GM21717 (cell line): ENCODE measurements at regions not wholly inside any gene's neighbourhood (a gene's known extent, or its start where the extent isn't known, plus 50 kb on each side); places are given as distances from the start of the nearest gene placed in this dataset.

Experiments used
- ATAC-seq: cut with Tn5 transposase; IDR thresholded peaks from one replicate; pipeline ENCODE4 v1.9.1; 2021; ENCODE audit warnings: mild to moderate bottlenecking, moderate library complexity; ENCODE audit not compliant: unreplicated experiment

DNA sequence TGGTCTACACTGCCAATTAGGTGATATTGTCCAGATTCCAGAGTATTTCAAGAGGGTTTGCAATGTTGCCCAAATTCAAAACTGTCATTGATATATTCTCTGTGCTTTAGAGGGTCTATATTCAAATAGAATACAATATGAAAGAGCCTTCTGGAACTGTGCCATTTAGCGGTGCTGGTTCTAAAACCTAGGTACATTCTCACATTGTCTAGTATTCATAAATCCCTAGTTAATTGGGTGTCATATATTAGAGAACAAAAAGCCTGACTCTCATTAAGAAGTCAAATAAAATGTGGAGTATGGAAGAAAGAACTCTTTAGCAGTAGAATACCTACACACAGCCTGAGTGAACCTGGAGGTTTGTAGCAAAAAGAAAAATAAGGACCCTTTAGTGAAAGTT is 447.9 kb downstream of the CNTN6 start:
- ATAC-seq: no peak

DNA sequence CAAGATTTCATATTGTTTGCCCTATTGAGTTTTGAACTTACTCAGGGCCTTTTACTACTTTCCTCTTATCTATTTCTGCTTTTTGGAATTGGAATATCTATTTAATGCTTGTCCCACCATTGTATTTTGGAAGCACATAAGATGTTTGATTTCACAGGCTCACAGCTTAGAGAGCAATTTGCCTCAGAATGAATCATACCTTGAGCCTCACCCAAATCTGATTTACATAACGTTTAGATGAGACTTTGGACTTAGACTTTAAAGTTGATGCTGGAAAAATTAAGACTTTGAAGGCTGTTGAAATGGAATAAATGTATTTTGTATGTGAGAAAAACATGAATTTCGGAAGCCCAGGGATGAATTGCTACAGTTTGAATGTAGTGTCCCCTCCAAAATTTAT is 458.9 kb downstream of the CNTN6 start:
- ATAC-seq: no peak

DNA sequence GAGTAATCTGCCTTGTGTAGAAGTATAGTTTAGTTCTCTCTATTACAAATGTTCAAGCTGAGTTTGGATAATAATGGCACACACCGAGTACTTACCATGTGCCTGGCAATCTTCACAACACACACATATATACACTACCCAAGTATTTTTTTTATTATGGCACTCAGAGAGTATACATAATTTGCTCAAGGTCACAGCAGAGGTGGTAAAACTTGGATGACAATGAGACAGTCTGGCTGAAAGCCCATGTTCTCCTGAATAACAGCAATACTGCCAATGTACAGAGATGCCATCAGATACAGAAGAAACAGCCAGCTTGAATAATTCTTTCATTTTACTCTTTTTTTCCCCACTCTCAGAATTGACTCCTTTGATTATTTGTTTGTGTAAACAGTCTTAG is 460.0 kb downstream of the CNTN6 start:
- ATAC-seq: no peak

DNA sequence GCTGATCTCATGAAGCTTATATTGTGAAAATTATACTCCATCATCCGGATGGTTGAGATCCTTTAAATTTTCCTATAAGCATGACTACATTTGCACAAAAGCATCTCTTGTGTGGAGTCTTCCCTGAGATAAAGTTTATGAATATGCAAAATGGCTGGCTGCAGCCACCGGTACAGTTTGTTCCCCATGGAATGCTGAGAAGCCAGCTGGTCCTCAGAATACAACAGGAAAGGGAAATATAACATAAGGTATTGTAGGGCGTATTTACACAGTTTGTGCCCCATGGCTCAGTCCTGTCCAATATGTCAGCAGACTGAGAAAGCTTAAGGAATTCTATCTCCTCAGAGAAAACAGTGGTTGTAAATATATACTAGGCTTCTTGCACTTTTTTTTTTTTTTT is 468.6 kb downstream of the CNTN6 start:
- ATAC-seq: no peak

DNA sequence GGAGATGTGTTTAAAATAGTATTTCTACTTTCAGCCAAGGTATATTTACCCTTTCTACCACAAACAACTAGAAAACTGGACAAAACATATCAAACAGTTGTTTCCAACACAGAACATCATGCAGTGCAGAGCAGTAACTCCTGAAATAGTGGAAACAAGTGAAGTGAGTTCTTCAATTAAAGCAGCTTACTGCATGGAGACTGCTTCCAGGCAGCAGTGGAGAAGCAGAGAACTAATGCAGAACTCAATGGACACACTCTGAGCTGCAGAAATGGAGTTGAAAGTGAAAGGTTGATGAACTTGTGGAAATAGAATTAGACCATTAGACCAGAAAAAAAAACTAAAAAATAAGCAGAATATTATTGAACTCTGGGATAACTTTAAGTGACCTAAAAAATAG is 478.9 kb downstream of the CNTN6 start:
- no peak for ATAC-seq

DNA sequence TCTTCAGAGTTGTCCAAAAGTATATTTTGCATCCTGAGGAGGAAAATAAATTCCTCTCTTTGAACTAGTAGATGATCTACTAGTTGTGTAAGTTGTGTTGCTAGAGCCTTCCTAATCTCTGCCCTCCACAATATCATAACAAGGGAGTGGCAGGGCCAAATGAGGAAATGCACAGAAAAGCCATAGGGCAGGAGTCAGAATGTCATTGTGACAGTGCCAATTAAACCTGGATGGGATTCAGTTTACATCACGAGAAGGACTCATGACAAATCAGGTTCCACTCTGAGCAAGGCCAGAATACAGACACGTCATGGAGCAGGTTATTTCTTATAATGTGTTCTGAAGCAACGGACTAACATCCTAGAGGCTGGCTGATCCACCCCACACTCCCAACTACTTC is 483.2 kb downstream of the CNTN6 start:
- no peak for ATAC-seq

DNA sequence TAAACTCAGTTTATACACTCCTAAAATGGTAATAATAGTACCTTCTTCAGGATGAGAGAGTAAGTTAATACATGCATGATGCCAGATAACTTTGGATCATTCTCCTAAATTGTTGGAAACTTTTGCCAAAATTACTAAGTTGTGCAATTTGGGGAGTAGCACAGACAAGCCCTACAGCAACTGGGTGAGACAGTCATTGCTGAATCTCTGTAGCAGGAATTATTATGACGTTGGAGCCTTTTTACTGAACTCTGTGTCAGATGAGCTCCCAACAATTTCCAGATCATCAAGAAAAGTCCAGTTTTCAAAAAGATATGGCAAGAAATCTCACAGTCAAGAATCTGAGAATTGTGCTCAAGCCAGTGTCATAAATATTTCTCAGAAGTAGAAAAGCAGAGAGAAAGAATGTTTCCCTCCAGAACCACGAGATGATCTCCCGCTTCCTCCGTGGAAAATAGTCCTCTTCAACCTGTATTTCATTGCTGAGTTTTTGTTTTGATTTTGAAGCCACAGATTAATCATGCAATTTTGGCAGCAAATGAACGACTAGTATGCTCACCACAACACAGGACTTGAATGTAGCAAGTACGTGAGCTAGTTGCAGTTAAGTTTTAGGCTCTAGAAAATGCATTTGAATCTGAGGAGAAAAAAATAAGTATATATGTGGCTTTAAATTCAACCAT is 485.4 kb downstream of the CNTN6 start:
- ATAC-seq: no peak

DNA sequence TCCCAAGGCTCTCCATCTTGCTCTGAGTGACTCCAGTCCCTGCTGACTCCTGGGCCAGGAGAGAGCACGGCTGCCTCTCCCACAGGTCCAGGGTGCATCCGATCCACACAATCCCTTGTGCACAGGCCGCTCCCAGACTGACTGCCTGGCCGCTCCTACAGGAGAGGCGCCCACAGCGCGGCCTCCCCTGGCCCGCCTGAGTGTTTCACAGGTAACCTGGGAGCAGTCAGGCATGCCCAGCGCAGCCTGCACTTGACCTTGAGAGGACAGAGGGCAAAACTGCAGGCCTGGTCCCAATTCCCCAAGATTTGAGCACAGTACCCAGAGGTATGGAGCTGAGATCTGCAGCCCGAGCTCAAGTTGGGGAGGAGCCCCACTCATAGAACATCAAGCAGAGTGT is 490.2 kb downstream of the CNTN6 start:
- ATAC-seq: no peak

DNA sequence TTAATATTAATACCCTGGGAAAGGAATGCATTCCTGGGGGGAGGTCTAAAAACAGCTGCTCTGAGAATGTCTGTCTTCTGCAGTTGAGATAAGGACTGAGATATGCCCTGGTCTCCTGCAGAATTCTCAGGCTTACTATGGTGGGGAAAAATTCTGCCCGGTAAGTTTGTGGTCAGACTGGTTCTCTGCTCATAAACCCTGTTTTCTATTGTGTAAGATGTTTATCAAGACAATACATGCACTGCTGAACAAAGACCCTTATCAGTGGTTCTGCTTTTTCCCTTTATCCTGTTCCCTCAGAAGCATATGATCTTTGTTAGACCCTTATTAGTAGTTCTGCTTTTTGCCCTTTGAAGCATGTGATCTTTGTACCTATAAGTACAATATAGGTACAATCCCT is 494.6 kb downstream of the CNTN6 start:
- no peak for ATAC-seq

DNA sequence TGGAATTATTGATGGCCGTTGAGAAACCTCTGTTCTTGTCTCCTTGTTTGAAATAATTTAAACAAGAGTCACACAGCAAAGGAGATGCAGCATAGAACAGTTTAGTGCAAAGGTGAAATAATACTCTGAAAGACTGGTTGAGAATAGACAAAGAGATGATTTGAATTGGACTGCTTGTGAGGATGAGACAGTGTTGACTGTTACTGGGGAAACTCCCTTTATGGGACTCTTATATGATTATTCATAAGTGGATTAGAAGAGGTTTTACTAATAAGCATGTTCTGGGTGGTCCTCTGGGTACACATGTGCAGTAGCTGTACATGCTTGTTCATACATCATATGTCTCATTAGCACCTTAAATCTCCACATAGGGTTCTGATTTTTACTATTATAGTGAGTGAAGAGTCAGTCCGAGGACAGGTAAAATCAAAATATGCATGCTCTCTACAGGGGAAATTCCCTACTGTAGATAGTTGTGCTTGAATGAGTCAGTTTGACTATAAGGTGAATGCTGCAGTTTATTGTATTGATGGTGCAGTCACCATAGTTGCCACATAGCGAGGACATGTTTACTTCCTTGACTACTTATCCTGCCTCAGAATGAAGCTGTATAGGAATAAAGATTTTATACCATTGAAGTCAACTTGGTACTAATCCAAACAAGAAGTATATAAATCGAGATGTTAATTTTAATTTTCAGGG is 498.7 kb downstream of the CNTN6 start:
- ATAC-seq: peak; percentile 53

DNA sequence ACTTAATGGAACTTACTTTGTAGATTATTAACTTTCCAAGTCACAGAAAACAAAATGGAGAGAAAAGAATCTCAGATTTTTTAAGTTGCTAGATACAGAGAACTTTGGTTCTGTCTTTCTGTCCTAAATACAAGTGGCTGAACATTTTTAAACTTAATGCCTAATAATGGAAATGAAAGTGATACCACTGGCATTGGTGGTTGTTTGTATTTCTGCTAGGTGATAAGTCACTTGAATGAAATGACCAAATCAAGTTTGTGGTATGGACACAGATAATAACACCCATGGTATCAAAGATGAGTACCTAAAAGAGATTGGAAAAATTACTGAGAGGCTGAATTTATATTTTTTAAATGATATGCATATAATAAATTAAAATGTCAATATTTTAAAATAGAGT is 502.1 kb downstream of the CNTN6 start:
- ATAC-seq: no peak

DNA sequence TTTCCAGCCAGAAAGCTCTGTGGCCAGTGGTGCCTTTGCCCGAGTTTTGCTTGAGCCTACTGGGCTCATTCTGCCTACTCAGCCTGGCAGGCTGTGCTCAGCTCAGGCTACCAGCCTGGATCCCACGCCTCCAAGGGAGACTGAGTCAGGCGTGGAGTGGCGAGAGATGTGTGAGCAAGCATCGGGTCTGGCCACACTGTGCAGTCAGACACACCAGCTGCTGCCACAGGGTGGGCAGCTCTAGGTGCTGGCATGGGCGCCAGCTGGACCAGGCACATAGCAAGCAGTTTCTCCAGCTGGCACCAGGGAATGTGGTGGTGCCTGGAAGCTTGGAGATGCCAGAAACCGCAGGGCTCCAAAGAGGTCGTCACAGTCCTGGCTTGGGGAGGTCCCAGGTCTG is 498.5 kb upstream of the CNTN4 start:
- no peak for ATAC-seq

DNA sequence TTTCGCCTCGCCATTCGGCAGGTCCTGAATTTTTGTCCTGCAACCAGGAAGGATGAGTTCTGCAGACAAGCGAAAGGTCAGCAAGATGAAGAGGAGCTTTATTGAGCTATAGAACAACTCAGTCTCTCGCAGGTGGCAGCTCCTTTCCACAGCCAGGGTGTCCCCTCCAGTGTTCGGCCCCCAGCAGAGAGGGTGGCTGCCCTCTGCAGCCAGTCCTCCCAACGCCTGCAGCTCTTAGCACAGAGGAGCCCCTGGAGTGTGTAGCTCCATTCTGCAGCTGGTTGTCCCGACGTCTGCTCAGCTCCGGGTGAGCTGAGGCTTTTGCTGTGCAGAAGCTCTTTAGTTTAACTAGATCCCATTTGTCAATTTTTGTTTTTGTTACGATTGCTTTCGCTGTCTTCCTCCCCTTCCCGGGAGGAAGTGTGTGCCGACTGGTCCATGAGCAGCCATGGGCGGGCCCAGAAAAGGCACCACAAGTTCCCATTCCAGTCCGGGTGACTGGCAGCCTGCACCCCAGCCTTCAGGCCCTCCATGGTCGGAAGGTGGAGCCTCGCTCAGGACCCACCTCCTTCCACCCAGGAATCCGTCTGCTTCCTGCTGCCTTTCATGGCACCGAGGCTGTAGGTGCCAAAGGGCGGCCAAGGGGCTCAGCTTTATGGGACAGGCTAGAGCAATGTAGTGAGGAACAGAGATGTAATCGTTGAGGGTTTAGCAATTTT is 497.8 kb upstream of the CNTN4 start:
- no peak for ATAC-seq

DNA sequence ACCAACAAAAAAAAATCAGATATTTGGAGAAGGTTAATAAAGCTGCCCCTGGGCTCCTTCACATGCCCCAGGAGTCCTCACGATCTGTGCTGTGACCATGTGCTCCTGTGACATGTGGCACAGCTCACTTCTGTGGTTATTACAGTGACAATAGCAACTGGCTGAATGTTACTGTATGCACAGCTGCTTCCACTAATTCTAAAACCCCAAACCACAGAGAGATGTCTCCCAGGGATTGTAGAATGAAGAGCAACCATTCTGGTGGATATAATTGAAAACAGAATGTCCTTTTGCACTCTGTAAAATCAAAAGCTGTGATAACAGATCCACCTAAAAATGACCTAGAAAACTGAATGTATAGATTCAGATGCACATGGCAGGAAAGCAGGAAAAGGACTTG is 489.2 kb upstream of the CNTN4 start:
- no peak for ATAC-seq

DNA sequence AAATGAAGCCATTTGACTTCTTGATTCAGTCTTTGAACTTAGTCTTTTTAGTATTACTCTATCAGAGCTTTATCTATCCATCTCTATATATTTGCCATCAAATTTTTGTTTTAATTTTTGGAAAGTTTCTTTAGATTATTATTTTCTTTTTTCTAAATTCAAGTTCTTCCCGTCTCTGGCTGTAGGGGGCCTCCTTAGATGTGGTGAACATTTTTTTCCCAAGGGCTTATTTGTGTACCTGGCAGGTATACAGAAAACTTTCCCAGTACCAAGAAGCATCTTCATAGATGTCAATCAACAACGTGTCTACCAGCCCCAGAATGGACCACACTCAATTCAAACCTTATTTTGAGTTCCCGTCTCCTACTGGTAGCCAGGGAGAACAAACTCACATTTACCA is 486.8 kb upstream of the CNTN4 start:
- no peak for ATAC-seq

DNA sequence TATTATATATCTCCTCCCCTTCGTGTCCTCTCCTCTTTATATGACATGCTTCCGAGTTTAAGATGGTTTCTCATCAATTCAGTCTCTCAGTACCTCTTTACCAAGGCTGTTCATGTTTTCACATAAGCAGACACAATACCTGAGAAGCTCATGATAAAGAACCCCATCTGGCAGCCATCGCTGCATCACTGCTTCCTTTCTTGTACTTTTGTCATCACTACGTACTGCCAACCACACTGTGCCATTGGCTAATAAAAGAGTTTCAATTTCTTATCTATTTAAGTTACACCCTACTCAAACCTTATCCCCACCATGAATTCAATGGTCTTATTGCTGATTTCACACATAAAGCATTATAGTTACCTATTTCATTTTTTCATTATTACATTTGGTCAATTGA is 484.7 kb upstream of the CNTN4 start:
- ATAC-seq: no peak

DNA sequence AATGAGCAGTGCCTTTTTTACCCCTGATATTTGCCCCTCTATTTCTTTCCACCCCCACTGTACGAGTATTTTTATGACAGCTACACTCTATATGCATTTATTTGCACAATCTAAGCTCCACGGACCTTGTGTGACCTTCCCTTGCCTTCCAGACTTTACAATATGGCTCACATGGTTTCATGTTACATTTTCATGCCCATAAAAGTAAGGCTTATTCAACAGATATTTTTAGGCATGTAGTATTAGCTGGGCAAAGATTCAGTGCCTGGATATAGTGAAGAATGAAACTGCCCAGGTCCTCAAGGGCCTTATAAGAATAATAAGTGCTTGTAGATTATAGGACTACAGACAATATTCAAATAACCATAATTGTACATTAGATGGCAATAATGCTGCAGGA is 481.9 kb upstream of the CNTN4 start:
- ATAC-seq: no peak

DNA sequence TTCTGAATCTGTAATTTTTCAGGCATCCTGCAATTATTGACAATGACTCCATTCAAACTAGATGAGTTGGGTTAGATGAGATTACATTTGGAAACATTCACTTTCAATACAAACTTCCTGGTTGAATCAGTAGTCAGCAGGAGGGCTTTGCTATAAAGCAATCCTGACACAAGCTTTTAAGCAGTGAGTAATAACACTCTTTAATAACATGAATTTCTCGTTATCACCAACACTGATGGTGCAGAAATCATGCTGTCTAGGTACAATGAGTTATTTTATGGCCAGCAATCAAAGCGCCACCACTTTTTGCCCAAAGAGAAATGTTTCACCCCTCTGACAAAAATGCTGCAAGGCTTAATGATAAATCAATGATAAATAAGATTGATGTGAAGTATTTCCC is 474.8 kb upstream of the CNTN4 start:
- no peak for ATAC-seq

DNA sequence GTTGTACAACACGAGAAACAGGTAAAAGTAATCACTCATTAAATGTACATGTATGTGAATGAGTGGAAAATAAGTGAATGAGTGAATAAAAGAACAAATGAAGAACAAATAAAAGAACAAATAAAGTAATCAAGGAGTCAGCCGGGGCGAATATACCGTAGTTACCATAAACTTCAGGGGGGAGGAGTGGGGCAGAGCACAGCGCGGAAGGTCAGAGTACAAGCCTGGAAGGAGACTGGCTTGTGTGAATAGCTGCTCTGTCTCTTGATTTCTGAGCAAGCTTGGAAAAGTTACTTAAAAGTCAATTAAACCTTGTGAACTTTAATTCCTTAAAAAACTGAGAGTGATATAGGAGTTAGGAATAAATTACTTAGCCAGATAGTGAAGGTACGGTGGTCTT is 466.5 kb upstream of the CNTN4 start:
- ATAC-seq: no peak

DNA sequence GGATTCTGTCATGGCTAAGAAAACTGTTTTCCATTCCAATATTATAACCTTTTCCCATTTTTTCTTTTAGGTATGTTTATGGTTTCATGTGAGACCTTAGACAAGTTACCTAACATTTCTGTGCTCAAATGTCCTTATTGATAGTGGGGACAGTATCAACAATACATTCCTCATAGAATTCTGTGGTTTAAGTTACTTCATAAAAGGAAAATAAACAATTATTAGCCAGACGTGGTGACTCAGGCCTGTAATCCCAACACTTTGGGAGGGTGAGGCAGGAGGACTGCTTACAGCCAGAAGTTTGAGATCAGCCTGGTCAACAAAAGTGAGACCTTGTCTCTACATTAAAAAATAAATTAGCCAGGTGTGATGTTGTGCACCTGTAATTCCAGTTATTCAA is 436.8 kb upstream of the CNTN4 start:
- no peak for ATAC-seq

DNA sequence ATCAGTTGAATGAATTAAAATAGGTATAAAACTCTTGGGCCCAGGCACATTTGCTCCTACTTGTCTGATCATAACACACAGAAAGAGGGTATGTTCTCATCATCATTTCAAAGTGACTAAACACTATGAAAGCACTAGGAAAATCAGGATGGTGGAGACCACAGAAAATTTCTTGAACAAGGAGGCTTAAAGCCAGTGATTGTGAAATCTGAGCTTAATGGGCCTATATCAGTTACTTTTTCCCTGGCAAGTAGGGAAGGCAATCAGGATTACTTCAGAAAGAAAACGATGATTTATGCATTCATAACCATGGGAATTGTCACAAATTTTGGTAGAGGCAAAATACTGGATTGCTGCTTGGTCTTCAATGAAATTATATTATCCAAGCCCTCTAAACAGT is 434.4 kb upstream of the CNTN4 start:
- no peak for ATAC-seq

DNA sequence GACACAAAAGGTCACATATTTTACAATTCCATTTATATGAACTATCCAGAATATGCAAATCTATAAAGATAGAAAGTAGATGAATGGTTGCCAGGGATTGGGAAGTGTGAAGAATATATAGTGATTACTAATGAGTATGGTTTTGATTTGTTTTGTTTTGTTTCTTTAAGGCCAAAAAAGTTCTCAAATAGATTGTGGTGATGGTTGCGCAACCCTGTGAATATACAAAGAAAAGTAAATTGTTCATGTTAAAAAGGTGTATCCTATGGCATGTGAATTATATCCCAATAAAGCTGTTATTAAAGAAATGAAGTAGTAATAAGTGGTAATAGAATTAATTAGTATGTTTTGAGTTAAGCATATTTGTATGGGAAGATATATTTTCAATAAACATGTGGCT is 431.8 kb upstream of the CNTN4 start:
- ATAC-seq: no peak
